ENCODE measurements at regions not wholly inside any gene's neighbourhood (a gene's known extent, or its start where the extent isn't known, plus 50 kb on each side); places are given as distances from the start of the nearest gene placed in this dataset.

DNA sequence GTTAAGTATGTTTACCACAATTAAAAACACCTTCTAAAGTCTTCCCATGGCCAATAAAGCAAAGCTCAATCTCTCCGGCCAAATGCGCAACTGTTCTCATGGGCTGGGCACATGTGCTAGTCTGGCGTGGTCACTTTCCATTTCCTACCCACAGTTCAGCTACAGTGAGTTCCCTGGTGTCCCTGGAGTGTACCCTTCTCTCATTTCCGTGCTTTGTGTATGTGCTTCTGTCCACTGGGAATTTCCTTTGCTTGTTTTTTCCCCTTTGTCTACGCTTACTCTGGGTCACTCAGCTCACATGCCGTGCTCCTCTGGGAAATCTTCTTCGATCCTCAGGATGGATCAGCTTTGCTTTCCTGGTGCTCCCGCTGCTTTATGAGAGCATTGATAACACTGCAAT is 69.6 kb upstream of the GYPC start:
- TF ChIP-seq, protein P1, sequence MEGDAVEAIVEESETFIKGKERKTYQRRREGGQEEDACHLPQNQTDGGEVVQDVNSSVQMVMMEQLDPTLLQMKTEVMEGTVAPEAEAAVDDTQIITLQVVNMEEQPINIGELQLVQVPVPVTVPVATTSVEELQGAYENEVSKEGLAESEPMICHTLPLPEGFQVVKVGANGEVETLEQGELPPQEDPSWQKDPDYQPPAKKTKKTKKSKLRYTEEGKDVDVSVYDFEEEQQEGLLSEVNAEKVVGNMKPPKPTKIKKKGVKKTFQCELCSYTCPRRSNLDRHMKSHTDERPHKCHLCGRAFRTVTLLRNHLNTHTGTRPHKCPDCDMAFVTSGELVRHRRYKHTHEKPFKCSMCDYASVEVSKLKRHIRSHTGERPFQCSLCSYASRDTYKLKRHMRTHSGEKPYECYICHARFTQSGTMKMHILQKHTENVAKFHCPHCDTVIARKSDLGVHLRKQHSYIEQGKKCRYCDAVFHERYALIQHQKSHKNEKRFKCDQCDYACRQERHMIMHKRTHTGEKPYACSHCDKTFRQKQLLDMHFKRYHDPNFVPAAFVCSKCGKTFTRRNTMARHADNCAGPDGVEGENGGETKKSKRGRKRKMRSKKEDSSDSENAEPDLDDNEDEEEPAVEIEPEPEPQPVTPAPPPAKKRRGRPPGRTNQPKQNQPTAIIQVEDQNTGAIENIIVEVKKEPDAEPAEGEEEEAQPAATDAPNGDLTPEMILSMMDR (IDR thresholded peaks at IDR 0.05; ENCODE audit: poor library complexity) = no peak
- no peak for TF ChIP-seq EZH2phosphoT487 (IDR thresholded peaks at IDR 0.05; ENCODE audit: low read depth, severe bottlenecking, unreplicated experiment)
- TF ChIP-seq EZH2 (IDR thresholded peaks at IDR 0.05; ENCODE audit: borderline replicate concordance) = no peak
